GM12872 (cell line): ENCODE measurements at regions not wholly inside any gene's neighbourhood (a gene's known extent, or its start where the extent isn't known, plus 50 kb on each side); places are given as distances from the start of the nearest gene placed in this dataset.

Experiments used
- CTCF ChIP-seq: IDR thresholded peaks from 3 replicates; pipeline ENCODE4 v1.5.1; 2011; ENCODE audit warnings: low read depth, mild to moderate bottlenecking, low read length, moderate library complexity; ENCODE audit not compliant: insufficient read depth

GRCh38 chr6:51184046-51184445 is 365.4 kb downstream of the TFAP2B start:
- TF ChIP-seq CTCF, result no peak

- no peak for TF ChIP-seq CTCF
These were observed 380.5 kb downstream of the TFAP2B start for GRCh38 chr6:51199105-51199552.

- no peak for TF ChIP-seq CTCF
These were observed 381.1 kb downstream of the TFAP2B start for GRCh38 chr6:51199733-51200260.

- no peak for TF ChIP-seq CTCF
These were observed 382.0 kb downstream of the TFAP2B start for GRCh38 chr6:51200676-51201075.

GRCh38 chr6:51203504-51203903 is 384.8 kb downstream of the TFAP2B start:
- no peak for TF ChIP-seq CTCF

GRCh38 chr6:51209651-51210050 is 391.0 kb downstream of the TFAP2B start:
- TF ChIP-seq CTCF, result no peak

- TF ChIP-seq CTCF, result no peak
These were observed 395.1 kb downstream of the TFAP2B start for GRCh38 chr6:51213811-51214210.
